EH (cell line): ENCODE measurements at regions not wholly inside any gene's neighbourhood (a gene's known extent, or its start where the extent isn't known, plus 50 kb on each side); places are given as distances from the start of the nearest gene placed in this dataset.
"Not testable (repeated sequence)": the region's sequence is repeated elsewhere in the genome, so short reads cannot be mapped to it uniquely, and the experiment has no call there.

Source experiments
- DNase-seq: peaks from one replicate; pipeline ENCODE4 v3.0.0-alpha.2; 2015; ENCODE audit warnings: low read depth

DNA sequence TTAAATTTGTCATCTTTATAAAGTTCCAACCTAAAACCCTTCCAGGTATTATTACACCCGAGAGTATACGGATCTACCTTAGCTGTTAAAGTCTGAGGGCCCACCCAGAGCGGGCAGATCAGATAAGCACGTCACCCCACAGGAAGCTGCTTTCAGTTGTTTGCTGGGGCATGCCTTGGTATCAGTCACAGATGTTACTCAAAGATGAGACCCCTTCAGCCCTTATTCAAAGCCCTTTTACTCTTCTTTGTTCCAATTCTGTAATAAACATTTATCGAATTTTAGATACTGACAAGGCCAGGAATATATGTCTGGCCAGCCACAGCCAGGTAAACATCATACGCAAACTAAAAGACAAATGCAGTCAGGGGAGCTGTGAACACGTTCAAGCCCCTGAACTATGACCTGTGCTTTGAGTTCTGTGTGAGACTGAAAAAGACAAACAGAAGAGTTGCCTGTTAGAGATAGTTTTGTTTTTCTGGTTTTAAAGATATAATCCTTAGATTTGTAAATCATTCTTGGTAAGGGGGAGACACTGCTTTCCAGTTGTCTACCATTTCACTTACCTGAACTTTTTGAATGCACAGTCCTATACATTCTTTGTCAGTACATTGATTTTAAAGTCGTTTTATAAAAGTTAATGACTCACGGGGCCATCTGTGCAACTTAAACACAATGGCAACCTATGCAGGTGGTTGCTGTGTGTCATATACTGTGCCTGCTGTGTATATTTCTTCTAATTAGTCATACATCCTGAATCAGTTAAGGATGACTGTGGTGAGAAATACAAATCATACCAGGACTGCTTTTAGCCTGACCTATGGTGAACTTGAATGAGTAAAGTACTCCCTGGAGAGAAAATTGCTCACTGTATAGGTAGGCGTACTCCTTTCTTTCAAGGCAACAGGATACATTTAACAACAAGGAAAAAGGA, 100.5 kb upstream of the ITPRID2 start:
- DNase-seq, result peak; percentile 94

DNA sequence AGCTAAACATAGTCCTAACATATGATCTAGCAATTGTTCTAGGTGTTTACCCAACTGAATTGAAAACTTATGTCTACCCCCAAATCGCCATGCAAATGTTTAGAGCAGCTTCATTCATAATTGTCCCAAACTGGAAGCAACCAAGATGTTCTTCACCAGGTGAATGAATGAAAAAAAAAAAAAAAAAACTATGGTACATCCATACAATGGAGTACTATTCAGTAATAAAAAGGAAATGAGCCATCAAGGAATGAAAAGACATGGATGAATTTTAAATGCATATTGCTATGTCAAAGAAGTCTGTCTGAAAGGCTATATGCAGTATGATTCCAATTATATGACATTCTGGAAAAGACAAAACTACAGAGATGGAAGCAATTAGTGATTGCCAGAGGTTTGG, 98.6 kb upstream of the ITPRID2 start:
- no peak for DNase-seq

DNA sequence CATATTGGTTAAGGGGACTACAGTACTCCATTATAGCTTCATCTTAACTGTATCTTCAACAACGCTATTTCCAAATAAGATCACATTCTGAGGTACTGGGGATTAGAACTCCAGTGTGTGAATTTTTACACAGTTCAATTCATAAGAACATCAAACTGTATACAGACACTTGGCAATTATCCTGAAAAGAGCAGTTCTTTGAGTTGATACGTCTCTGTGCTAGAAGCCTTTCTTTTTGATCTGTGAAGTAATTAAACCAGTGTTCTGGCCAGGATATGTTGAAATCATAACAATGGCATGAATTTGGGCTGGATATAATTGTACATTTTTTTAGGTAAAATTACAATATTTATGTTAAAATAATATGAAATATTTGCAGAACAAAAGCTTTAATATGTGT, 93.5 kb upstream of the ITPRID2 start:
- DNase-seq, result no peak

DNA sequence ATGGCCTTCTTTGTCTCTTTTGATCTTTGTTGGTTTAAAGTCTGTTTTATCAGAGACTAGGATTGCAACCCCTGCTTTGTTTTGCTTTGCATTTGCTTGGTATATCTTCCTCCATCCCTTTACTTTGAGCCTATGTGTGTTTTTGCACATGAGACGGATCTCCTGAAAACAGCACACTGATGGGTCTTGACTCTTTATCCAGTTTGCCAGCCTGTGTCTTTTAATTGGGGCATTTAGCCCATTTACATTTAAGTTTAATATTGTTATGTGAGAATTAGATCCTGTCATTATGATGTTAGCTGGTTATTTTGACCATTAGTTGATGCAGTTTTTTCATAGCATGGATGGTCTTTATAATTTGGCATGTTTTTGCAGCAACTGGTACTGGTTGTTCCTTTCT, 89.2 kb upstream of the ITPRID2 start:
- not testable (repeated sequence) for DNase-seq

DNA sequence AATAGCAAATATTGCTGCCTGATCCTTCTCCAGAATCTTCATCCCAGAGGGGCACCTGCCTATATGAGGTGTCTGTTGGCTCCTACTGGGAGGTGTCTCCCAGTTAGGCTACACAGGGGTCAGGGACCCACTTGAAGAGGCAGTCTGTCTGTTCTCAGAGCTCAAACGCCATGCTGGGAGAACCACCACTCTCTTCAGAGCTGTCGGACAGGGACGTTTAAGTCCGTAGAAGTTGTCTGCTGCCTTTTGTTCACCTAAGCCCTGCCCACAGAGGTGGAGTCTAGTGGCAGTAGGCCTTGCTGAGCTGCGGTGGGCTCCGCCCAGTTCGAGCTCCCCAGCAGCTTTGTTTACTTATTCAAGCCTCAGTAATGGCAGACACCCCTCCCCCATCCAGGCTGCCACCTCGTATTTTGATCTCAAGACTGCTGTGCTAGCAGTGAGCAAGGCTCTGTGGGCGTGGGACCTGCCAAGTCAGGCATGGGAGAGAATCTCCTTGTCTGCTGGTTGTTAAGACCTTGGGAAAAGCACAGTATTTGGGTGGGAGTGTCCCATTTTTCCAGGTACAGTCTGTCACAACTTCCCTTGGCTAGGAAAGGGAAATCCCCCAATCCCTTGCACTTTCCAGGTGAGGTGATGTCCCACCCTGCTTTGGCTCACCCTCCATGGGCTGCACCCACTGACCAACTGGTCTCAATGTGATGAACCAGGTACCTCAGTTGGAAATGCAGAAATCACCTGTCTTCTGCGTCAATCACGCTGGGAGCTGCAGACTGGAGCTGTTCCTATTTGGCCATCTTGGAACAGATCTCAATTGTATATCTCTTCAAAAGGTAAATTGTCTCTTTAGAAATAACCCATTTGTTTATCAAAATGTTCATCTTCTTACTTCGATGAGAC, 87.4 kb upstream of the ITPRID2 start:
- not testable (repeated sequence) for DNase-seq

DNA sequence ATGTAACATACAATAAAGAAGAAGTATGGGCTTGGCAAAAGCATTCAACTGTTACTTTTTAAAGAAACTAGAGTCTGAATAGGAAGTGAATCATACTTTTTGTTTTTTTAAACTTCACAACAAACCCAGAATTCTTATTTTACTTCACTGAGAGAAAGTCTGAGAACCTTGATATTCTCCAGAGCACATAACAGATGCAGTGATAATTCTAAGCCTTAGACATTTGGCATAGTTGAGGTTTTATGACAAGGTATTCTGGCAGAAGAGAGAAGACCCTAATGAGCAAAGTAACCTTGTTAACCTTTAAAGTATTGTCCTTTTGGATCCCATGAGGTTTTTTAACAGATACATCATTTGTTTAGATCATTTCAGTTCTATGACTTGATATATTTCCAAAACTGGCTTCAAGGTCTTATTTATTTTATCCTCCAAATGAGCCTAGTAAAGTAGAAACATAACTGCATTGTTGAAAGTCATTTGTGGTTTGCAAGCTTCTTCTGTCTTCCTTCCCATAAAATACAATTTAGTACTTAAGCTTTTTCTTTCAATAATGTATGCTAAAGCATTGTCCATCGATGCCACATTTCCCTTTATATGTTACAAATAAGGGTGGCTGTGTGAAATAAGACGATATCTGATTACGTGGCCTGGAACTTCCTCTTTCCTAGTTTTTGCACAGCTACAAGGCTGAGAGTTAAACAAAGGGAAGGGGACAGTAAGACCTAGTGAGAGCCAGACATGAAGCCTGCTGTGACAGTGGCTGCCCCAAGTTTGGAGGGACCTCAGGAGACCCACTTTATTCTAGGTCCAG, 86.1 kb upstream of the ITPRID2 start:
- peak; percentile 86 for DNase-seq

DNA sequence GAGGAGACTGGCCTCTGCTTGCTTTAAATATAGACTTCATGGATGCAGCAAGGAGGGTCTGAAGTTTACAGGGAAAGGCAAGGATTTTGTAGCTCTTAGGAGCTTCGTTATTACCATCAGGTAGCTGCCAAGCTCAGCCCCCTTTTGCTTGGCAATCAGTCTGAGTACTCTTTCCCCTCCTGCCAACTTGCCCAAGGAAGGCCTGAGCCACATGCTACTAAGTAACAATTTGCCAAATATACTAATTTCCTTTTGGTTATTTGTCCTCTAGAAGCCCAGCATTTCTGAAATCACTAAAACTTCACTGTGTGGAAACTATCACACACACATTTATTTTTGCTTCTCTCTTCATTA, 85.5 kb upstream of the ITPRID2 start:
- DNase-seq, result no peak

DNA sequence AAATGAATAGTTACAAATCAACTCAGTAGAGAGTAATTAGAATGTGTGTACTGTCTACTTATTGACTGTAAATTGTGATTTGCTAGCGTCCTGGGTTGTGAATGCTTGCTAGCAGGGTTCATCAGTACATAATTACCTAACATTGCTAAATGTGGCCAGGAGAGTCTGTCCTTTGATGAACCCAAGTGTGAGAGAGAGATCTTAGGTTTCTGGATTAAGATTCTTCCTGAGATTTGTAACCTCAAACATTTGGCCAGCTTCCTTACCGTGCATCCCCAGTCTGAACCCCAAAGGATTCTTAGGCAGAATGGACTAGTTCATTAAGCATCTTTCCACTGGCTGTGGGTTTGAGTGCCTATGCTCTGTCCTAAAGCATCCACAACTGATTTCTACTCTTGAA, 84.0 kb upstream of the ITPRID2 start:
- no peak for DNase-seq

DNA sequence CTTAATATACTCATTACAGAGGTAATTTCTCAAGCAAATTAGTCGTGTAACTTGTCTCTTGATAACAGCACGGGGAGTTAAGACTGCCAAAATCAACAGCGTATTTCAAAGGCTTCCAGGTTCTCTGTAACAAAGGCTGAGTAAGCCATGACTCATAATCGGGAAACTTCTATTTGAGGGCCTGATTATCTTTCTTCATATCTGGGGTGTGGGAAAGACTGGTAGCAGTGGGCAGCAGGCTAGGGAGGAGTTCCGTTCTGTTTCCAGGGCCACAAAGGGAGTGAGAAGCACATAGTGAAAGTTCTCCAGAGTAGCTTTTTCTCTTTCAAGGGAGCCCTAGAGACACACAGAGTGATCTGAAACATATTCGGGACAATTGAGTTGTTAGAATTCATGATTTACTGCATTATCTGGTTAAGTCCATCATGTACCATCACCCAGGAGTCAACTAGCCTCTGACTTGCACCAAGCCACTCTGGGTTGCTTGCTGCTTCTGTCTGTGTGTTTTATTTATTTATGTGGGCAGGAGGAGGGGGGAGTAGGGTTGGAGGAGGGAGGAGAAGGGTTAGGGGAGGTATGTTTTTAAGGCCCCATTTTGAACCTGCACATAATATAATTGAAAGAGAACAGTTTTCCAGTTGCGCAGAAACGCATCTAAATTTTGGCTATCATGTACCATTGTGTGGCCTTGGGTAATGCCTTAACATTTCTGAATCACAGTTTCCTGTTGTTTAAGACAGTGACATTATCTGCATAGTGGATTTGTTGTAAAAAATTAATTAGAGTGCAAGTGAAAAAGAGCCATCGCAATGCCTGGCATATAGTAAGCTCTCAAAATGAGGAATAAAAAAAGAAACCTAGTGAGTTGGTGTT, 80.5 kb upstream of the ITPRID2 start:
- peak; percentile 90 for DNase-seq

DNA sequence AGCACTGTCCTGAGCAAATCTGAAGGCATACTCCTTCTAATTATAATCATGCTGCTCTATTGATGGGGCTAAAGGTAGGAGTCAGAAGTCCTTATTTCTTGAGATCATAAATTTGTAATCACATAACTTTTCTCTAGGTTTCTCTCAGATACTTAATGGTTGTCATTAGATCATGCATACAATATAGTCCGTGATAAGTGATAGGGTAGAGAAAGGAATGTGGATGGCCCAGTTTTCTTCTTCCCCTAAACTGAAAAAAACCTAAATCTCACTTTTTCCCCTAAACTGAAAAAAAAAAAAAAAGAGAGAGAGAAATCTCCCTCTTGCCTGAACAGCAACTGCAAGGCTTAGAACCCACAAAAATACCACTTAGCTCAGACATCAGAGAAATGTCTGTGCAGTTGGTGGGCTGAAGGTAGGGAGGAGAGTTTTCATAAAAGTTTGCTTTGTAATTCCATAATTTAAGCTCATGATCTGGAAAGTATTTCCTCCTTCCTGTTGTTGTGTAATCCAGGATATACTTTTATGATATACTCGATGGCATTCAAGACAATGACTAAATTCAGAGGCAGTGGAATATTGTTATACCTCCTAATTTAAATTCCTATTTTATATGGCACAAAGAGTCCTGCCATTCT, 79.3 kb upstream of the ITPRID2 start:
- DNase-seq, result peak; percentile 37

DNA sequence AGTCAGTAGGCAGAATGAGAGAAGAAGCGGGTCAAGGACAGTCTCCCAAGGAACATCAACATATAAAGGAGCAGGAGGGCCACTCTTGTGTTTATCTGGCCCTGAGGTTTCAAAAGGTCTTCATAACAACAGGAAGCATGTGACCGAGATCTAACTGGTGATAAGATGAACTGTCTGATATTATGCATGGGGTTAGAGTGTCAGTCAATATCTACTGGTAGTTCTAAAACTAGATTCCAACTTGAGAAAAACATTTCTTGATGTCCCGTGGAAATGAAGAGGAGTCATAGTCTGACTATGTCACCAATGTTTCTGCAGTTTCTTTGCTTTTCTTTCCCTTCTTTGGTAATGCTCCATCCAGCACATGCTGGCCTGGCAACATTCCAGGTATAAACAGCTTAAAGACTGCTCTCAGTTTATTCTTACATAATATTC, 77.5 kb upstream of the ITPRID2 start:
- DNase-seq, result peak; percentile 90

DNA sequence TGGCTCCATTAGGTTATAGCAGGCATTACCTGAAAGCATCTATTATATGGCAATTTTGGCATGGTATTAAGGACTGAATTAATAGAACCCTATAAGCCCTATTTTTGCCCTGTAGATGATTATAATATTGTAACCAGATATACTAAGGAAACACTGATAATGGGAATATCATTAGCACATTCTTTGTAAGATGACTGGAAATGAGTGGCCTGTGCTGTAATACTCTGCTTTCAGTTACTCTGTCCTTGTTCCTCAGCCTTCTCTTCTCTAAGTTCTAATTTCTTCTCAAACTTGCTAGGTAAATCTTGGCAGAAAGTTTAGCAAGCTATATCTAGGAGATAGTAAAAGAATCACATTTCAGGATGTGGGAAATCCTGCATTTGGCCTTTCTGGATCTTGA, 74.0 kb upstream of the ITPRID2 start:
- DNase-seq, result no peak

DNA sequence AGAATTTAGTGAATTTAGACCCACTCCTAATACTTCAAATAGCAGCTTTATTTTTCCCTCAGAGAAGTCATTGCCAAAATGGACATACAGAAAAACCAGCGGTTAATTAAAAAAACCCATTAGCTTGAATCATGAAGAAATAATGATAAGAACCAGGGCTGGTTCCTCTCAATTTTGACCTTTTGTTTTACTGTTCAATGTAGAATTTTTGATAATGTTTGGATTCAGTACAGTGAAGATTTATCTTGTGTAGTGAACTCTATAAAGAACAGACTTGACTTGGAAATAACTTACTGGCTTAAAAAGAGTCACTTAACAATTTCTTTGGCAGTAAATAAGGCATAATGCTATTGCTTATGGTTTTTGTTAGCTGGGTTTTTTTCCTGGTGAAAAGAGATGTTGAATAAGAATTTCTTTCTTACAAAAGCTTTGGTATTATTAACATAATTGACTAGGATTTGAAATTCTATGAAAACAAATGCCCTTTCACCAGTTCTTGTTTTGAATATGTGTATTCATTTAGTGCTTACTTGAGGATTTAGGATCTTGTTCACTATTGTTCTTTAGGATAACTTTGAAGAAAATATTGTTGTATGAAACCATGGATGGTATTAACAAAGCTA, 73.4 kb upstream of the ITPRID2 start:
- DNase-seq, result no peak

DNA sequence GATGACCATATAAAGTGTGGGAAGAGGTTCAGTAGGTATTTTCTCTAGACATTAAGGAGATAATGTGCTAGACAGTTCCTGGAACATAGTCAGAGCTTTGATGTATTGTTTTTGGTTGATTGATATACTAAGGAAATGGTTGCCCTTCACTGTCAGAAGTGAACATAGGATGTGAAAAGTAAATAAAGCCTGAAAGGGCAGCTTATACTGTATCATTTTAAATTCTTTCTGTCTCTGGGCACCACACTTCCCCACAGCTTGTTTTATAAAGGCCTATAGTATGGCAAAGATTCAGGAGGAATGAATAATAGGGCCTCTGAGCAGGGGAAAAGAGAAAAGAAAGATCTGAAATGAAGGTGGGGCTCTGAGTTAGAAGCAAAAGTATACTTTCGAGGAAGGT, 72.7 kb upstream of the ITPRID2 start:
- DNase-seq, result no peak

DNA sequence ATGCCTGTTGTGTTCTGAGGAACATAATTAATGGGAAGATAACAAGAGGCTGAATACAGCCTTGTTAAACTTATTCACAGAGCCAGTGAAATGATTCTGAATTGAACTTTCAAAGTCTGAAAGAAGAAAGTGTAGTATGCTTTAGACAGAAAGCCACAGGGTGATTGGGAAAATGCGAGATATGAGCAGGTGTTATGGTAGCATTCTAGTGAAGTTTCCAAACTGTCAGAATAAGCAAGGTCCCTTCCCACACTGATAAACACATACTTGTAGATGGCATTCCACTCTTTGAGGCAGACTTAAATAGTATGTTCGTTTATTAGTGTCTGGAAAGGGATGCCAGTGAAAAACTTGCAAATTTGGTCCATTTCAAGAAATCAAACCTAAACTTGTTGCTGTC, 70.5 kb upstream of the ITPRID2 start:
- DNase-seq, result no peak

DNA sequence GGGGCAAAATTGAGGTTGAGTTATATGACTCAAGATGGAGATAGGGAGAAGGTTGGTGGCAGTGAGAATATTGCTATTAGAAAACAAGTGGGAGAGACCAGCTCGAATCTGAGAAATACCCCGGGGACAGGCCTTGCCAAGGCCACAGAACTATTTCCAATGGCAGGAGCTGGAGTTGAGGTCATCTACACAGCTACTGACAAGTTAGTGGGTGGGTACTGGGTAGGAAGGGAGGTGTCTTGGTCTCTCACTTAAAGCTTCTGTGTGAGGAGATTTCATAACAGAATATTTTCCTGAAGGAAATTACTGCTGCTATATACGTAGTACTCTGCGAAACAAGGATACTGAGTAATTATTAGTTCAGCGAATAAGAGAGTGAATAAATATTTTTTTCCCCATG, 69.4 kb upstream of the ITPRID2 start:
- no peak for DNase-seq

DNA sequence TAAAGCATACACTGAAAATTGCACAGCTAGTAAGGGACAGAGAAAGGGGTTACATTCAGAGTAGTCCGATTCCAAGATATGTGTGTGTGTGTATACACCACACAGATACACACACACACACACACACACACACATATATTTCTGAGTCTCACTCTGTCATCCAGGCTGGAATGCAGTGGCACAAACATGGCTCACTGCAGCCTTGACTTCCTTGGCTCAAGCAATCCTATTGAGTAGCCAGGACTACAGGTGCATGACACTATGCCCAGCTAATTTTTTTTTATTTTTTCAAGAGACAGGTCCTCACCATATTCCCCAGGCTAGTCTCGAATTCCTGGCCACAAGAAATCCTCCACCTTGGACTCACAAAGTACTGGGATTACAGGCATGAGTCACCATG, 68.1 kb upstream of the ITPRID2 start:
- DNase-seq, result no peak

DNA sequence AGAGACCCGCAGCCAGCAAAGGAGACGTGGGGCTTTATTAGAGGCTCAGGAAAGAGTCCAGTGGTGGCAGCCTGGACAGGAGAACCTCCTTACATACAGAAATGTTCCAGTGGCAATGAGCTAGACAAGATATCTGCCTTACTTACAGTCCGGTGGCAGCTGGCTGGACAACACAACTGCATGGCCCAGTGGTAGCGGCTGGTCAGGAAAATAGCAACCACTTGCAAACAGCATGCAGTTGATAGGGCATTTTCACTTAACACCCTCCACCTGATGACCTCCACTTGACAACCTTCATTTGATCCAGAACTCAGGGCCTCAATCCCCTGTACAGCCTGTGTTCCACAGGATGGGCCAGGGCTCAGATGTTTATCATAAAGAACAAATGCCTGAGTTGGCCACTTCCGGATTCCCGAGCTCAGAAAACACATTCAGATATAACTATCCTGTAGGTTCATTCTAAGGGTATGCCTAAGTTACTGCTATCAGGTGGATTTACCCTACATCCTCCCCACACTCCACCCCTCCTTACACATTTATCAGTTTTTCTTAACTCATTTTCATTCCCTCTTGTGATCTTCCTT, 63.3 kb upstream of the ITPRID2 start:
- peak; percentile 33 for DNase-seq

DNA sequence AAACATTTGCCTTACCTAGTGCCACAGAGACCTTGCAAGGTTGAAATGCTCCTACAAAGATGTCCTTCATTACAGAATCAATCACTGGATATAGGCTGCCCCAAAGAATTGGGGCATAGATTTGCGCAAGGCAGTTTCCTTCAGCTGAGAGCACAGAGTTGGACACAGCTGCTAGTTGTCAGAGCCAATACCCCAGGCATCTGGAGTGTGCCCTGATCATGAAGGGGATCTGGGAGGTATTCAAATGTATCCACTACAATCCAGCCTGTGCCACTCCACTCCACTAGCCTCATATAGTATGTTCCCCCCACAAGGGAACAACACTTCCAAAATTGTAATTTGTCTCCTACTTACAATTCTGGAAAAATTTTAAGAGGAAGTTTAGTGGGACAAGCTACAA, 62.3 kb upstream of the ITPRID2 start:
- DNase-seq, result no peak

DNA sequence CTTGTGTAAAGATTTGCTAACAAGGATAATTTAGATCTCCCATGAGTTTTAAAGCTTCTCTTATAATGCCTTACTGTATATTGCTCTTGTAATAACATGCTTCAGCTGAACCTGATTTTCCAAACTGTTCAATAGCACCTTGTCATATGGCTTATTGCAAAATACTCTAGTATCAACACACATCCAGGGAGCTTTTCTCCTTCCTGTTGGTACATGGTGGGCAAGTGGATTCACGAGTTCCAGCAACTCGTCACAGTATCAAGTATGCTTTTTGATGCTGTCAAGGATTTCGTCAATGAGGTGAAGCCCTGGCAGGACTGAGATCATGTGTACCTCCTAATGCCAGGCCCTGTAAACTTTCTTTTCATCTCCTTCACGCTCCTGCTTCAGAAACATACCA, 59.5 kb upstream of the ITPRID2 start:
- no peak for DNase-seq
